ENCODE measurements at regions not wholly inside any gene's neighbourhood (a gene's known extent, or its start where the extent isn't known, plus 50 kb on each side); places are given as distances from the start of the nearest gene placed in this dataset.

GRCh38 chr10:121281576-121281975 is 316.7 kb downstream of the FGFR2 start:
- intact Hi-C loops (cut with DNase I), result no loop called here
- Histone ChIP-seq H3K4me3 (ENCODE audit: low read length in 3 of 3) (no peak overlapping the region), H3K9ac (ENCODE audit: low read length in 3 of 3) (no peak overlapping the region), H3K27ac (ENCODE audit: low read depth in 2 of 2, low read length in 2 of 2) (no peak overlapping the region), H3K4me1 (ENCODE audit: control insufficient read depth in 2 of 3, insufficient read depth in 2 of 3, low read depth in 1 of 3, low read length in 3 of 3) (peaks cover 0 to 2% (median 0%) of the 10 kb centered on the region in 3 donors), H3K9me3 (ENCODE audit: control insufficient read depth in 2 of 3, insufficient read depth in 1 of 3, low read length in 3 of 3) (no peaks in the 10 kb centered on the region), H3K36me3 (ENCODE audit: control insufficient read depth in 2 of 3, insufficient read depth in 3 of 3, low read length in 3 of 3) (no peaks in the 10 kb centered on the region), H3K27me3 (ENCODE audit: control insufficient read depth, insufficient read depth, low read length) (no peaks in the 10 kb centered on the region)
- no peak for FAIRE-seq
- TF ChIP-seq CTCF (IDR thresholded peaks at IDR 0.05; ENCODE audit: borderline replicate concordance, extremely low read depth, insufficient read depth), result no peak
- DNase-seq, result no peak

DNA sequence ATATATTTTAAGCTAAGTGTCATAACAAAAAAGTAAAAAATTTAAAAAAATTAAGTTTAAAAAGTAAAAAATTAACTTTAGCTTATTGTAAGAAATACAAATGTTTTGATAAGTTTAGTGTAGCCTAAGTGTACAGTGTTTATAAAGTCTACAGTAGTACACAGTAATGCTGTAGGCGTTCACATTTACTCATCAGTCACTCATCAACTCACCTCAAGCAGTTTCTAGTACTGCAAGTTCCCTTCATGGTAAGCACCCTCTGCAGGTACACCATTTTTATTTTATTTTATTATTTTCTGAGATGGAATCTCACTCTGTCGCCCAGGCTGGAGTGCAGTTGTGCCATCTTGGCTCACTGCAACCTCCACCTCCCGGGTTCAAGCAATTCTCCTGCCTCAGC is 316.0 kb downstream of the FGFR2 start:
- DNase-seq (no peak), FAIRE-seq (no peak)
- Histone ChIP-seq H3K4me3 (ENCODE audit: low read length in 3 of 3) (no peak overlapping the region), H3K9me3 (ENCODE audit: control insufficient read depth in 2 of 3, insufficient read depth in 1 of 3, low read length in 3 of 3) (no peaks in the 10 kb centered on the region), H3K4me1 (ENCODE audit: control insufficient read depth in 2 of 3, insufficient read depth in 2 of 3, low read depth in 1 of 3, low read length in 3 of 3) (peaks cover 0 to 2% (median 0%) of the 10 kb centered on the region in 3 donors), H3K36me3 (ENCODE audit: control insufficient read depth in 2 of 3, insufficient read depth in 3 of 3, low read length in 3 of 3) (no peaks in the 10 kb centered on the region), H3K27ac (ENCODE audit: low read depth in 2 of 2, low read length in 2 of 2) (no peak overlapping the region), H3K27me3 (ENCODE audit: control insufficient read depth, insufficient read depth, low read length) (no peaks in the 10 kb centered on the region), H3K9ac (ENCODE audit: low read length in 3 of 3) (no peak overlapping the region)
- intact Hi-C loops (cut with DNase I), result no loop called here
- no peak for TF ChIP-seq CTCF (IDR thresholded peaks at IDR 0.05; ENCODE audit: borderline replicate concordance, extremely low read depth, insufficient read depth)

DNA sequence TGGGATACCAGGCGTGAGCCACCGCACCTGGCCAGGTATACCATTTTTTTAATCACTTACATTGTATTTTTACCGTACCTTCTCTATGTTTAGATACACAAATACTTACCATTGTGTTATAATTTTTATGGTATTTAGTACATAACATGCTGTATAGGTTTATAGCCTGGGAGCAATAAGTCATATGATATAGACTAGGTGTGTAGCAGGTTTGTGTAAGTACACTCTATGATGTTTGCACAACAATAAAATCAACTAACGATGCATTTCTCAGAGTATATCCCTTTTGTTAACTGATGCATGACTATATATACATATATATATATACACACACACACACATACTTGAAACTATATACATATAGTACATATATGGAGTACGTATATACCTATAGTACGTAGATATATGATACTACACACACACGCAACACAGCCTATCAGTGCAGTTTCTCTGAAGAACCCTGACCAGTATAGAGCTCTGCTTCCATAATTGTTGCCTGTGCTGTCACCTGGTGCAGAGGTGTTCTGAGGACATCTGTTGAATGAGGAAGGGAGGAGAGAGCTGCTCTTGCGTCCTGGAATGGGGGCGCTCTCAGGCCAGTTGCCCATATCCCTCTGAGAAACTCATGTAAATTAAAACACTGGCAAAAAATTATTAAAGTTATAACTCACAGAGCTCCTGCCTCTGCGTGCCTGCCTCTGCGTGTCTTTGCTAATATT is 315.3 kb downstream of the FGFR2 start:
- H3K4me3 ChIP-seq (ENCODE audit: low read length in 3 of 3), result no peak overlapping the region
- no peaks in the 10 kb centered on the region for H3K27me3 ChIP-seq (ENCODE audit: control insufficient read depth, insufficient read depth, low read length)
- DNase-seq (no peak), FAIRE-seq (no peak)
- peaks cover 0 to 2% (median 0%) of the 10 kb centered on the region in 3 donors for H3K4me1 ChIP-seq (ENCODE audit: control insufficient read depth in 2 of 3, insufficient read depth in 2 of 3, low read depth in 1 of 3, low read length in 3 of 3)
- TF ChIP-seq CTCF (IDR thresholded peaks at IDR 0.05; ENCODE audit: borderline replicate concordance, extremely low read depth, insufficient read depth), result no peak
- H3K36me3 ChIP-seq (ENCODE audit: control insufficient read depth in 2 of 3, insufficient read depth in 3 of 3, low read length in 3 of 3), result no peaks in the 10 kb centered on the region
- H3K27ac ChIP-seq (ENCODE audit: low read depth in 2 of 2, low read length in 2 of 2), result no peak overlapping the region
- no peaks in the 10 kb centered on the region for H3K9me3 ChIP-seq (ENCODE audit: control insufficient read depth in 2 of 3, insufficient read depth in 1 of 3, low read length in 3 of 3)
- H3K9ac ChIP-seq (ENCODE audit: low read length in 3 of 3), result no peak overlapping the region
- intact Hi-C loops (cut with DNase I), result no loop called here

Measured in kidney (tissue), 13 donors.